GM21786 (cell line): ENCODE measurements at regions not wholly inside any gene's neighbourhood (a gene's known extent, or its start where the extent isn't known, plus 50 kb on each side); places are given as distances from the start of the nearest gene placed in this dataset.
"Not testable (repeated sequence)": the region's sequence is repeated elsewhere in the genome, so short reads cannot be mapped to it uniquely, and the experiment has no call there.

Source experiments
- ATAC-seq: cut with Tn5 transposase; IDR thresholded peaks from one replicate; pipeline ENCODE4 v1.9.1; 2021; ENCODE audit not compliant: unreplicated experiment

- ATAC-seq, result no peak
Observed at GRCh38 chr10:119996944-119997343, 104.4 kb downstream of the SEC23IP start.

- ATAC-seq, result no peak
Observed at GRCh38 chr10:119997429-119997828, 104.9 kb downstream of the SEC23IP start.

- no peak for ATAC-seq
Observed at GRCh38 chr10:120002785-120003184, 110.3 kb downstream of the SEC23IP start.

GRCh38 chr10:120005207-120006201 lies 113.0 kb downstream of the SEC23IP start:
- no peak for ATAC-seq

- ATAC-seq, result no peak
Observed at GRCh38 chr10:120007261-120007660, 114.7 kb downstream of the SEC23IP start.

- no peak for ATAC-seq
Observed at GRCh38 chr10:120011359-120012130, 119.0 kb downstream of the SEC23IP start.

GRCh38 chr10:120012131-120012400 lies 119.5 kb downstream of the SEC23IP start:
- ATAC-seq, result no peak

GRCh38 chr10:120012566-120012965 lies 120.0 kb downstream of the SEC23IP start:
- ATAC-seq, result no peak

GRCh38 chr10:120014031-120014430 lies 121.5 kb downstream of the SEC23IP start:
- no peak for ATAC-seq

GRCh38 chr10:120015064-120015463 lies 122.5 kb downstream of the SEC23IP start:
- ATAC-seq, result no peak

- no peak for ATAC-seq
Observed at GRCh38 chr10:120016906-120017305, 124.4 kb downstream of the SEC23IP start.

GRCh38 chr10:120017733-120018417 lies 125.3 kb downstream of the SEC23IP start:
- no peak for ATAC-seq

- no peak for ATAC-seq
Observed at GRCh38 chr10:120018695-120019094, 126.2 kb downstream of the SEC23IP start.

GRCh38 chr10:120019568-120019967 lies 127.0 kb downstream of the SEC23IP start:
- no peak for ATAC-seq

GRCh38 chr10:120022357-120022756 lies 129.8 kb downstream of the SEC23IP start:
- no peak for ATAC-seq

- no peak for ATAC-seq
Observed at GRCh38 chr10:120034236-120034635, 141.7 kb downstream of the SEC23IP start.

- ATAC-seq, result no peak
Observed at GRCh38 chr10:120039046-120039445, 146.5 kb downstream of the SEC23IP start.

GRCh38 chr10:120039826-120040225 lies 147.3 kb downstream of the SEC23IP start:
- ATAC-seq, result no peak

- no peak for ATAC-seq
Observed at GRCh38 chr10:120041807-120042559, 149.5 kb downstream of the SEC23IP start.

- ATAC-seq, result no peak
Observed at GRCh38 chr10:120042705-120043104, 150.2 kb downstream of the SEC23IP start.

- ATAC-seq, result not testable (repeated sequence)
Observed at GRCh38 chr10:120047373-120047772, 154.8 kb downstream of the SEC23IP start.
